ENCODE measurements at regions not wholly inside any gene's neighbourhood (a gene's known extent, or its start where the extent isn't known, plus 50 kb on each side); places are given as distances from the start of the nearest gene placed in this dataset.

GRCh38 chr4:185086053-185086452 is 57.0 kb upstream of the SLC25A4 start:
- TF ChIP-seq CTCF (IDR thresholded peaks at IDR 0.05) (no peak), POLR2A (IDR thresholded peaks at IDR 0.05) (no peak), POLR2AphosphoS5 (IDR thresholded peaks at IDR 0.05; ENCODE audit: insufficient read depth in 1 of 2, low read depth in 1 of 2) (no peak)
